K562 (cell line): ENCODE measurements at regions not wholly inside any gene's neighbourhood (a gene's known extent, or its start where the extent isn't known, plus 50 kb on each side); places are given as distances from the start of the nearest gene placed in this dataset.

Experiments
- ATAC-seq: fragments of 200-7000 bp; cut with Tn5 transposase; 3 replicates; pipeline ENCODE4 v1.9.1; 2020; ENCODE audit warnings: moderate library complexity
- BruUV-seq: library from RNA; stranded (reverse); fragments of 400-500 nt; replicated peaks from 2 replicates; lab custom pipeline; 2021; lab: Mats Ljungman, UMichigan
- CTCF ChIA-PET: fragments of 300-600 bp; formaldehyde crosslinking; extraction: SDS; loops from one replicate; lab custom pipeline; 2021; ENCODE audit warnings: low intra/inter-chr PET ratio; lab: Yijun Ruan, JAX
- POLR2A ChIA-PET: fragments of 300-600, 350-650 bp; sonication (Branson Sonifier 250); formaldehyde crosslinking; extraction: SDS; loops from one replicate; lab custom pipeline; 2021; ENCODE audit warnings: antibody characterized with exemption, inconsistent platforms; lab: Yijun Ruan, JAX
- DNase-seq, 4 experiments: peaks; one replicate each; pipeline versions ENCODE4 v3.0.0 to v3.0.0-alpha.2; 2011 to 2018; ENCODE audit warnings: low spot score in 3 of 4, mixed read lengths in 3 of 4; ENCODE audit errors: extremely low read depth in 1 of 4
- FAIRE-seq: peaks from 2 replicates; lab custom pipeline; 2011; peaks lifted over from hg19 to GRCh38; lab: Jason Lieb, UNC
- H2AFZ ChIP-seq: 2 replicates; pipeline ENCODE4 v1.6.0; 2011; ENCODE audit warnings: low read depth, low read length, control low read depth, inconsistent platforms
- H3K27ac ChIP-seq: fragments of 200-600 bp; 3 replicates; pipeline ENCODE4 v1.8.0; 2011; ENCODE audit warnings: low read depth, mild to moderate bottlenecking, control low read depth, inconsistent platforms, low read length, moderate library complexity, mixed read lengths; ENCODE audit errors: extremely low read depth
- H3K27me3 ChIP-seq, 2 experiments: fragments of 300-600 bp in 1 of 2; 2 replicates in 1 of 2; 3 replicates in 1 of 2; pipeline versions ENCODE4 v1.6.0 to v1.8.0; 2011; ENCODE audit warnings: inconsistent platforms in 2 of 2, low read length in 2 of 2, mild to moderate bottlenecking in 1 of 2, mixed read lengths in 1 of 2, moderate library complexity in 1 of 2; ENCODE audit not compliant: control insufficient read depth in 2 of 2, insufficient read depth in 2 of 2
- H3K36me3 ChIP-seq: fragments of 300-600 bp; 3 replicates; pipeline ENCODE4 v1.8.0; 2011; ENCODE audit warnings: mild to moderate bottlenecking, low read length, inconsistent platforms; ENCODE audit not compliant: control insufficient read depth, insufficient read depth
- H3K4me1 ChIP-seq, 2 experiments: fragments of 200-600 bp in 1 of 2; replicated peaks in 1 of 2; 2 replicates in 1 of 2; 3 replicates in 1 of 2; pipeline versions ENCODE4 v1.5.1 to v1.8.0; 2011; ENCODE audit warnings: inconsistent platforms in 2 of 2, low read length in 2 of 2, mild to moderate bottlenecking in 1 of 2, mixed read lengths in 1 of 2, moderate library complexity in 1 of 2; ENCODE audit not compliant: control insufficient read depth in 2 of 2, insufficient read depth in 2 of 2
- H3K4me2 ChIP-seq: 2 replicates; pipeline ENCODE4 v1.6.1; 2011; ENCODE audit warnings: low read length, control low read depth, inconsistent platforms, mixed read lengths; ENCODE audit not compliant: insufficient read depth
- H3K4me3 ChIP-seq: fragments of 200-600 bp; sonication (generic), shearing (Covaris generic); 2 replicates; pipeline ENCODE4 v1.5.1; 2016; ENCODE audit warnings: control low read depth, inconsistent platforms
- H3K79me2 ChIP-seq: fragments of 200-600 bp; 3 replicates; pipeline ENCODE4 v1.8.0; 2011; ENCODE audit warnings: low read length, inconsistent platforms; ENCODE audit not compliant: control insufficient read depth, insufficient read depth
- H3K9ac ChIP-seq, 2 experiments: 2 replicates each; pipeline versions ENCODE4 v1.6.0 to v1.6.1; 2011; ENCODE audit warnings: low read depth in 2 of 2, low read length in 2 of 2, control low read depth in 1 of 2, inconsistent platforms in 1 of 2, mild to moderate bottlenecking in 1 of 2, mixed read lengths in 1 of 2; ENCODE audit not compliant: insufficient read depth in 1 of 2
- H3K9me1 ChIP-seq: one replicate; pipeline ENCODE4 v1.6.0; 2011; ENCODE audit warnings: inconsistent platforms, mild to moderate bottlenecking, low read length, moderate library complexity; ENCODE audit not compliant: control insufficient read depth, insufficient read depth
- H3K9me3 ChIP-seq: replicated peaks from 2 replicates; pipeline ENCODE4 v1.5.1; 2011; ENCODE audit warnings: low read depth, low read length, inconsistent platforms; ENCODE audit not compliant: control insufficient read depth, insufficient read depth
- H4K20me1 ChIP-seq: replicated peaks from 2 replicates; pipeline ENCODE4 v1.6.1; 2011; ENCODE audit warnings: low read length, inconsistent platforms, mixed read lengths; ENCODE audit not compliant: control insufficient read depth, insufficient read depth
- ARID1B ChIP-seq: fragments of 450-650 bp; IDR thresholded peaks from 2 replicates; pipeline ENCODE4 v1.6.1; 2016; ENCODE audit warnings: antibody characterized with exemption, mild to moderate bottlenecking, inconsistent platforms
- ERF ChIP-seq: fragments of 450-650 bp; formaldehyde crosslinking; IDR thresholded peaks from 2 replicates; pipeline ENCODE4 v1.4.0; 2020; ENCODE audit warnings: mild to moderate bottlenecking, mixed read lengths
- HNRNPH1 ChIP-seq: fragments of 200-400 bp; formaldehyde crosslinking; optimal IDR thresholded peaks from 2 replicates; pipeline ENCODE3; 2017; ENCODE audit warnings: low read depth, mild to moderate bottlenecking, low read length, moderate library complexity
- NR1H2 ChIP-seq: sonication (generic); formaldehyde crosslinking; IDR thresholded peaks from 2 replicates; pipeline ENCODE4 v1.4.0; 2020; ENCODE audit warnings: mild to moderate bottlenecking, missing genetic modification reagents
- PPARD ChIP-seq: fragments of 250-450 bp; sonication (Bioruptor Pico); IDR thresholded peaks from 2 replicates; pipeline ENCODE4 v1.8.0; 2022; ENCODE audit warnings: inconsistent platforms, mild to moderate bottlenecking, moderate library complexity
- SMARCA4 ChIP-seq: fragments of 450-650 bp; IDR thresholded peaks from 2 replicates; pipeline ENCODE4 v1.6.1; 2016
- TFAM ChIP-seq: fragments of 250-450 bp; sonication (Bioruptor Pico); conservative IDR thresholded peaks from 2 replicates; pipeline ENCODE4 v1.5.0; 2021; ENCODE audit warnings: mild to moderate bottlenecking, moderate library complexity
- ZKSCAN1 ChIP-seq: fragments of 150-350 bp; IDR thresholded peaks from 2 replicates; pipeline ENCODE4 v1.6.1; 2016; ENCODE audit warnings: low read depth, low read length
- ZNF12 ChIP-seq: sonication (generic); formaldehyde crosslinking; IDR thresholded peaks from 2 replicates; pipeline ENCODE4 v1.4.0; 2020; ENCODE audit warnings: mild to moderate bottlenecking, missing genetic modification reagents
- ZNF232 ChIP-seq: sonication (generic); formaldehyde crosslinking; IDR thresholded peaks from 2 replicates; pipeline ENCODE4 v1.8.0; 2022; ENCODE audit warnings: mild to moderate bottlenecking, missing genetic modification reagents
- ZNF3 ChIP-seq: fragments of 250-450 bp; sonication (Bioruptor Pico); IDR thresholded peaks from 2 replicates; pipeline ENCODE4 v1.5.0; 2021; ENCODE audit warnings: mild to moderate bottlenecking, moderate library complexity
- ZNF408 ChIP-seq: fragments of 250-450 bp; sonication (Bioruptor Pico); IDR thresholded peaks from 2 replicates; pipeline ENCODE4 v1.4.0; 2020; ENCODE audit warnings: low read depth, mild to moderate bottlenecking, moderate library complexity
- ZSCAN32 ChIP-seq: fragments of 450-650 bp; formaldehyde crosslinking; IDR thresholded peaks from 2 replicates; pipeline ENCODE4 v1.4.0; 2020; ENCODE audit warnings: mild to moderate bottlenecking, moderate library complexity
- ZZZ3 ChIP-seq: fragments of 450-650 bp; IDR thresholded peaks from 2 replicates; pipeline ENCODE4 v1.6.1; 2016; ENCODE audit warnings: antibody characterized with exemption, mild to moderate bottlenecking, moderate library complexity
- WGBS: fragments of 100-300 bp; shearing (Covaris generic); methylation state at CpG from one replicate; pipeline ENCODE4 v1.1.6; 2016; ENCODE audit warnings: low coverage, mixed read lengths; ENCODE audit not compliant: insufficient coverage; ENCODE audit errors: missing lambda C conversion rate; 5-methylcytosine and 5-hydroxymethylcytosine counted together
- in situ Hi-C: fragments of 300-500 bp; cut with MboI; formaldehyde crosslinking; loops from 4 replicates; pipeline ENCODE4 v1.15.0; 2018; ENCODE audit warnings: inconsistent platforms, mixed read lengths
- intact Hi-C: fragments of 100-400 bp; cut with micrococcal nuclease; formaldehyde crosslinking; loops from 2 replicates; pipeline ENCODE4 v1.14.2; 2022

- H3K4me1 ChIP-seq, result no peaks in the 10 kb centered on the region
- no peak for DNase-seq
- POLR2A ChIA-PET, result no interaction called here
- WGBS, result 0% methylated on average over 2 of the region's 2 CpGs
- TF ChIP-seq ZNF232, result no peak
- no peak for TF ChIP-seq TFAM (CRISPR knock-in tag)
- no peak for TF ChIP-seq HNRNPH1
- no peak for TF ChIP-seq NR1H2 (CRISPR knock-in tag)
- no peak for TF ChIP-seq ZNF12 (CRISPR knock-in tag)
- no peak for TF ChIP-seq ERF (CRISPR knock-in tag)
- no peak for TF ChIP-seq ZNF408 (CRISPR knock-in tag)
- TF ChIP-seq PPARD (CRISPR knock-in tag), result no peak
- TF ChIP-seq ZSCAN32 (CRISPR knock-in tag), result no peak
- TF ChIP-seq ZNF3 (CRISPR knock-in tag), result no peak
- TF ChIP-seq ARID1B, result no peak
- no peak for TF ChIP-seq ZZZ3
- TF ChIP-seq ZKSCAN1, result no peak
- TF ChIP-seq SMARCA4, result no peak
- H3K9ac ChIP-seq, result no peak overlapping the region
- intact Hi-C loops, result no loop called here
- in situ Hi-C loops, result no loop called here
- no peak overlapping the region for H3K27ac ChIP-seq
- BruUV-seq, result no TSS peak
- H3K9me3 ChIP-seq, result no peaks in the 10 kb centered on the region
- no peak overlapping the region for H3K4me3 ChIP-seq
- no peak overlapping the region for H3K4me2 ChIP-seq
- H3K36me3 ChIP-seq, result no peaks in the 10 kb centered on the region
- no peak for ATAC-seq
- no peaks in the 10 kb centered on the region for H3K27me3 ChIP-seq
- H3K79me2 ChIP-seq, result no peaks in the 10 kb centered on the region
- no peak for FAIRE-seq
- no peaks in the 10 kb centered on the region for H3K9me1 ChIP-seq
- H2AFZ ChIP-seq, result no peak overlapping the region
- CTCF ChIA-PET, result no interaction called here
- no peaks in the 10 kb centered on the region for H4K20me1 ChIP-seq
Measured at GRCh38 chr2:19600982-19601381, 242.6 kb upstream of the OSR1 start.
